GM19043 (cell line): ENCODE measurements at regions not wholly inside any gene's neighbourhood (a gene's known extent, or its start where the extent isn't known, plus 50 kb on each side); places are given as distances from the start of the nearest gene placed in this dataset.
"Not testable (repeated sequence)": the region's sequence is repeated elsewhere in the genome, so short reads cannot be mapped to it uniquely, and the experiment has no call there.

ENCODE experiments used
- ATAC-seq: cut with Tn5 transposase; IDR thresholded peaks from one replicate; pipeline ENCODE4 v1.9.1; 2021; ENCODE audit warnings: low read depth; ENCODE audit not compliant: unreplicated experiment

GRCh38 chr5:99369797-99370593 lies 441.2 kb upstream of the CHD1 start:
- ATAC-seq, result no peak

GRCh38 chr5:99368726-99369125 lies 439.9 kb upstream of the CHD1 start:
- ATAC-seq, result no peak

GRCh38 chr5:99355881-99356280 lies 427.1 kb upstream of the CHD1 start:
- ATAC-seq, result no peak

- ATAC-seq, result no peak
These were observed 421.0 kb upstream of the CHD1 start for GRCh38 chr5:99349787-99350186.

GRCh38 chr5:99348597-99348996 lies 419.8 kb upstream of the CHD1 start:
- ATAC-seq, result no peak

- ATAC-seq, result not testable (repeated sequence)
These were observed 411.0 kb upstream of the CHD1 start for GRCh38 chr5:99339758-99340157.

- no peak for ATAC-seq
These were observed 406.1 kb upstream of the CHD1 start for GRCh38 chr5:99334936-99335335.

GRCh38 chr5:99331061-99331460 lies 402.3 kb upstream of the CHD1 start:
- no peak for ATAC-seq

GRCh38 chr5:99320436-99320835 lies 391.6 kb upstream of the CHD1 start:
- no peak for ATAC-seq

GRCh38 chr5:99317136-99317535 lies 388.3 kb upstream of the CHD1 start:
- ATAC-seq, result no peak

GRCh38 chr5:99316484-99316883 lies 387.7 kb upstream of the CHD1 start:
- no peak for ATAC-seq

GRCh38 chr5:99315413-99316183 lies 386.8 kb upstream of the CHD1 start:
- no peak for ATAC-seq

GRCh38 chr5:99314721-99315120 lies 385.9 kb upstream of the CHD1 start:
- ATAC-seq, result no peak

GRCh38 chr5:99308131-99308530 lies 379.3 kb upstream of the CHD1 start:
- no peak for ATAC-seq

GRCh38 chr5:99305045-99305580 lies 376.3 kb upstream of the CHD1 start:
- no peak for ATAC-seq

GRCh38 chr5:99285606-99286005 lies 356.8 kb upstream of the CHD1 start:
- ATAC-seq, result no peak

- ATAC-seq, result no peak
These were observed 346.3 kb upstream of the CHD1 start for GRCh38 chr5:99275128-99275527.

GRCh38 chr5:99272576-99272975 lies 343.8 kb upstream of the CHD1 start:
- ATAC-seq, result no peak

- ATAC-seq, result no peak
These were observed 330.0 kb upstream of the CHD1 start for GRCh38 chr5:99258819-99259218.

- ATAC-seq, result no peak
These were observed 319.3 kb upstream of the CHD1 start for GRCh38 chr5:99248066-99248465.

- no peak for ATAC-seq
These were observed 318.5 kb upstream of the CHD1 start for GRCh38 chr5:99247346-99247745.

- no peak for ATAC-seq
These were observed 314.3 kb upstream of the CHD1 start for GRCh38 chr5:99243111-99243510.
